ENCODE measurements at regions not wholly inside any gene's neighbourhood (a gene's known extent, or its start where the extent isn't known, plus 50 kb on each side); places are given as distances from the start of the nearest gene placed in this dataset.

DNA sequence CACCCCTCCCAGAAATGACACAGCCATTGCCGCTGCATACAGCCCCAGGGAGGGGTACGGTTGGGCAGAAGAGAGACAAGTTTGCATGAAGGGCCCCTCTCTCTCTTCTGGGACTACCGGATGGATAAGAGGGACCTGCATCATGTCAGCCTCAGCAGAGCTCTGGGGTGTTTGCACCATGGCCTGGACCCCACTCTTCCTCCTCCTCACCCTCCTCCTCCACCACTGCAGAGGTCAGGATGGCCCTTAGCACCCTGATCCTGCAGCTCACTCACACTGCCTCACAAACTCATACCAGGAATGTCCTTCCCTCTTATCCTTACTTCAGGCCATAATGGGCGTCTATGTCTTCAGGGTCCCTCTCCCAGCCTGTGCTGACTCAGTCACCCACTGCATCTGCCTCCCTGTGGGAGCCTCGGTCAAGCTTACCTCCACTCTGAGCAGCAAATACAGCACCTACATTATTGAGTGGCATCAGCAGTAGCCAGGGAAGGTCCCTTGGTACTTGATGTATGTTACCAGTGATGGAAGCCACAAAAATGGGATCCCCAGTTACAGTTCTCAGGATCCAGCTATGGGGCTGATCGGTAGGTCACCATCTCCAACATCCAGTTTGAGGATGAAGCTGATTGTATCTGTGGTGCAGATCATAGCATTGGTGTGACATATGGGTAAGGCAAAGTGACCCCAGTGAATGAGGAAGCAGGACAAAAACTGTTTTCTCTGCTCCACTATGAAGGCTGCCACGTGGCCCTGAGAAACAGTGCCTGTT, 62.2 kb upstream of the VPREB1 start:
- Histone ChIP-seq H3K27ac (ENCODE audit: low read length) (no peak overlapping the region), H4K20me1 (ENCODE audit: insufficient read depth, low read length) (no peaks in the 10 kb centered on the region), H3K9me3 (ENCODE audit: insufficient read depth, low read length) (no peaks in the 10 kb centered on the region), H3K4me3 (ENCODE audit: low read length) (no peak overlapping the region), H3K36me3 (replicated peaks; ENCODE audit: low read depth, low read length) (no peaks in the 10 kb centered on the region), H3K4me2 (ENCODE audit: low read length) (no peak overlapping the region), H2AFZ (ENCODE audit: low read depth, low read length) (0 out of 2 replicates have a peak overlapping the region, but pooled peaks have one; percentile 28), H3K79me2 (ENCODE audit: low read length) (no peaks in the 10 kb centered on the region), H3K27me3 (ENCODE audit: low read depth, low read length) (peaks cover 26% of the 10 kb centered on the region), H3K9ac (ENCODE audit: low read length) (no peak overlapping the region), H3K4me1 (ENCODE audit: low read length) (no peaks in the 10 kb centered on the region)
- TF ChIP-seq, protein P1, sequence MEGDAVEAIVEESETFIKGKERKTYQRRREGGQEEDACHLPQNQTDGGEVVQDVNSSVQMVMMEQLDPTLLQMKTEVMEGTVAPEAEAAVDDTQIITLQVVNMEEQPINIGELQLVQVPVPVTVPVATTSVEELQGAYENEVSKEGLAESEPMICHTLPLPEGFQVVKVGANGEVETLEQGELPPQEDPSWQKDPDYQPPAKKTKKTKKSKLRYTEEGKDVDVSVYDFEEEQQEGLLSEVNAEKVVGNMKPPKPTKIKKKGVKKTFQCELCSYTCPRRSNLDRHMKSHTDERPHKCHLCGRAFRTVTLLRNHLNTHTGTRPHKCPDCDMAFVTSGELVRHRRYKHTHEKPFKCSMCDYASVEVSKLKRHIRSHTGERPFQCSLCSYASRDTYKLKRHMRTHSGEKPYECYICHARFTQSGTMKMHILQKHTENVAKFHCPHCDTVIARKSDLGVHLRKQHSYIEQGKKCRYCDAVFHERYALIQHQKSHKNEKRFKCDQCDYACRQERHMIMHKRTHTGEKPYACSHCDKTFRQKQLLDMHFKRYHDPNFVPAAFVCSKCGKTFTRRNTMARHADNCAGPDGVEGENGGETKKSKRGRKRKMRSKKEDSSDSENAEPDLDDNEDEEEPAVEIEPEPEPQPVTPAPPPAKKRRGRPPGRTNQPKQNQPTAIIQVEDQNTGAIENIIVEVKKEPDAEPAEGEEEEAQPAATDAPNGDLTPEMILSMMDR (IDR thresholded peaks at IDR 0.05; ENCODE audit: low read depth, low read length): no peak
- no peak for TF ChIP-seq EZH2phosphoT487 (IDR thresholded peaks at IDR 0.05; ENCODE audit: low read depth)

- TF ChIP-seq, protein P1 (IDR thresholded peaks at IDR 0.05; ENCODE audit: low read depth, low read length): no peak
- TF ChIP-seq EZH2phosphoT487 (IDR thresholded peaks at IDR 0.05; ENCODE audit: low read depth): no peak
- Histone ChIP-seq H3K4me1 (ENCODE audit: low read length) (no peaks in the 10 kb centered on the region), H4K20me1 (ENCODE audit: insufficient read depth, low read length) (no peaks in the 10 kb centered on the region), H2AFZ (ENCODE audit: low read depth, low read length) (no peak overlapping the region), H3K27me3 (ENCODE audit: low read depth, low read length) (peaks cover 18% of the 10 kb centered on the region), H3K79me2 (ENCODE audit: low read length) (no peaks in the 10 kb centered on the region), H3K9ac (ENCODE audit: low read length) (no peak overlapping the region), H3K27ac (ENCODE audit: low read length) (no peak overlapping the region), H3K4me2 (ENCODE audit: low read length) (no peak overlapping the region), H3K4me3 (ENCODE audit: low read length) (no peak overlapping the region), H3K36me3 (replicated peaks; ENCODE audit: low read depth, low read length) (no peaks in the 10 kb centered on the region), H3K9me3 (ENCODE audit: insufficient read depth, low read length) (no peaks in the 10 kb centered on the region)
Measured at GRCh38 chr22:22181341-22181850, 63.2 kb upstream of the VPREB1 start.

- Histone ChIP-seq H2AFZ (ENCODE audit: low read depth, low read length) (no peak overlapping the region), H3K79me2 (ENCODE audit: low read length) (no peaks in the 10 kb centered on the region), H3K27me3 (ENCODE audit: low read depth, low read length) (peaks cover 12% of the 10 kb centered on the region), H3K4me1 (ENCODE audit: low read length) (no peaks in the 10 kb centered on the region), H3K4me2 (ENCODE audit: low read length) (no peak overlapping the region), H3K4me3 (ENCODE audit: low read length) (no peak overlapping the region), H3K27ac (ENCODE audit: low read length) (no peak overlapping the region), H3K9me3 (ENCODE audit: insufficient read depth, low read length) (no peaks in the 10 kb centered on the region), H3K9ac (ENCODE audit: low read length) (no peak overlapping the region), H4K20me1 (ENCODE audit: insufficient read depth, low read length) (no peaks in the 10 kb centered on the region), H3K36me3 (replicated peaks; ENCODE audit: low read depth, low read length) (no peaks in the 10 kb centered on the region)
- TF ChIP-seq EZH2phosphoT487 (IDR thresholded peaks at IDR 0.05; ENCODE audit: low read depth): no peak
- TF ChIP-seq, protein P1 (IDR thresholded peaks at IDR 0.05; ENCODE audit: low read depth, low read length): no peak
Measured at GRCh38 chr22:22180738-22181285, 63.8 kb upstream of the VPREB1 start.

DNA sequence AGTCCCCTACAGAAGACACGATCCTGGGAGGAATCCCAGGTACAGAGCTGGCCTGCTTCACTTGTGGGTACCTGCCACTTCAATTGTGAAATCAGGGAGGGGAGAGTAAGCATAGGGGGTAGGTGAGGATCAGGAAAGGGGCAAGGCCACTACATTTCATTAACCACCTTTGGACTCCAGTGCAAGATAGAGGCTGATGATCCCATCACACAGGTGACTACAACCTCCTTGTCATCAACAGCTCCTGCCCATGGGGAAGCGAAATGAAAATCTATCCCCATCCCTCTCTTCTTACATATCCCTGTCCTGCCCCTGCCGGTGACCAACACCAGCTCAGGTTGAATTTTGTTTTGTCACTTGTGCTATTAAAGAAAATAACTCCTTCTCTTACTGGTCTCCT, 64.7 kb upstream of the VPREB1 start:
- Histone ChIP-seq H3K36me3 (replicated peaks; ENCODE audit: low read depth, low read length) (no peaks in the 10 kb centered on the region), H3K79me2 (ENCODE audit: low read length) (no peaks in the 10 kb centered on the region), H3K9me3 (ENCODE audit: insufficient read depth, low read length) (no peaks in the 10 kb centered on the region), H3K4me2 (ENCODE audit: low read length) (no peak overlapping the region), H3K4me1 (ENCODE audit: low read length) (no peaks in the 10 kb centered on the region), H2AFZ (ENCODE audit: low read depth, low read length) (no peak overlapping the region), H3K27me3 (ENCODE audit: low read depth, low read length) (peaks cover 8% of the 10 kb centered on the region; the same call in 1 of the 2 replicates), H3K4me3 (ENCODE audit: low read length) (no peak overlapping the region), H4K20me1 (ENCODE audit: insufficient read depth, low read length) (no peaks in the 10 kb centered on the region), H3K27ac (ENCODE audit: low read length) (no peak overlapping the region), H3K9ac (ENCODE audit: low read length) (no peak overlapping the region)
- TF ChIP-seq, protein P1 (IDR thresholded peaks at IDR 0.05; ENCODE audit: low read depth, low read length): no peak
- no peak for TF ChIP-seq EZH2phosphoT487 (IDR thresholded peaks at IDR 0.05; ENCODE audit: low read depth)
